NCI-H446 (cell line): ENCODE measurements at regions not wholly inside any gene's neighbourhood (a gene's known extent, or its start where the extent isn't known, plus 50 kb on each side); places are given as distances from the start of the nearest gene placed in this dataset.
"Not testable (repeated sequence)": the region's sequence is repeated elsewhere in the genome, so short reads cannot be mapped to it uniquely, and the experiment has no call there.

Source experiments
- DNase-seq, 2 experiments: peaks; one replicate each; lab custom pipeline; 2025; lab: John Stamatoyannopoulos, UW

DNA sequence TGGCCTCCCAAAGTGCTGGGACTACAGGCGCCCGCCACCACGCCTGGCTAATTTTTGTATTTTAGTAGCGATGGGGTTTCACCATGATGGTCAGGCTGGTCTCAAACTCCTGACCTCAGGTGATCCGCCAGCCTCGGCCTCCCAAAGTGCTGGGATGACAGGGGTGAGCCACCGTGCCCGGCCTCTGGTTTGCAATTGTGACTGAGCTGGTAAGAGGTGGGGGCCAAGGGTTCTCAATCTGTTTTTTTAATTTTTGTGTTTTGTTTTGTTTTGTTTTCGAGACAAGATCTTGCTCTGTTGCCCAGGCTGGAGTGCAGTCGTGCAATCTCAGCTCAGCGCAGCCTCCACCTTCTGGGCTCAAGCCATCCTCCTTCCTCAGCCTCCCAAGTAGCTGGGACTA lies 196.2 kb downstream of the CRLF2 start:
- not testable (repeated sequence) for DNase-seq

DNA sequence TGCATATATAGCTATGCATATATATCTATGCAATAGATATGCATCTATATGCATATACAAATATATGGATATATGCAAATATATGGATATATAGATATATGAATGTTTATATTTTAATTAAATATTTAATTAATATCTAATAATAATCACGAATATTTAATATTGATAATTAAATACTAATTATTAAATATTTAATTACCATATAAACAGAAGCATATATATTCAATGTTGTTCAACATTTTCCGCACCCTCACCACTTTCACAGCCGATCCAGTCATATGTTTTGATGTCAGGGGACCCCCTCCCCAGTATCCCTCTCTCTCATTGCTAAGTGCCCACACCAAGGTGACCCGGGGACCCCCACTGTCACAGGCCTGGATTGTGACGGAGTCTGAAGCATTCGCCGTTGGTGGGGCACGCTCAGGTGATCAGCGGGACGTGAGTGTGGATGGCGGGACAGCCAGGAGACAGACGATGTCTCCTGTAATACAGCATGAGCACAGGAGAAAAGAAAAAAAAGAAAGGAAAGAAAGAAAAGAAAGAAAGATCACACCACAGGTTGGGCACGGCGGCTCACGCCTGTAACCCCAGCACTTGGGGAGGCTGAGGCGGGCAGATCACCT lies 199.7 kb downstream of the CRLF2 start:
- DNase-seq = no peak

DNA sequence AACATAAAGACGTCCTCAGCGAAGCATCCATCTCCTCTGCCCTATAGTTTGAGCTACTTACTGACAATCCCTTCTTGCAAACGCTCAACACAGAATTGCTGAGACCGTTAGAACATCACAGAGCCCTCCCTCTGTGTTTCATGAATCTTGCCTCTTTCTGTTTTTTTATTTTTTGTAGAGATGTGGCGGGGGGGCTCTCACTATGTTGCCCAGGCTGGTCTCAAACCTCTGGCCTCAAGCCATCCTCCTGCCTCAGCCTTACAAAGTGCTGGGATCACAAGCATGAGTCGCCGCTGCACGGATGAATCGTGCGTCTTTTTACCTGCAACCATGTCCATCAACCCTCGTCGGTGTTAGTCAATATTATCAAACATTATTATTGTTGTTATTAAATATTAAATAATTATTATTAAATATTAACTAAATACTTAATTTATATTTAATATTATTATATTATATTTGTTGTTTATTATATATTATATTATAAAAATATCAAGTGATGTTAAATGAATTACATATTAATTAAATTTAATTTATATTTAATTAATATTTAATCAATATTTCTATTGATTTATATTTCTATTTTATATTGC lies 200.7 kb downstream of the CRLF2 start:
- no peak for DNase-seq

DNA sequence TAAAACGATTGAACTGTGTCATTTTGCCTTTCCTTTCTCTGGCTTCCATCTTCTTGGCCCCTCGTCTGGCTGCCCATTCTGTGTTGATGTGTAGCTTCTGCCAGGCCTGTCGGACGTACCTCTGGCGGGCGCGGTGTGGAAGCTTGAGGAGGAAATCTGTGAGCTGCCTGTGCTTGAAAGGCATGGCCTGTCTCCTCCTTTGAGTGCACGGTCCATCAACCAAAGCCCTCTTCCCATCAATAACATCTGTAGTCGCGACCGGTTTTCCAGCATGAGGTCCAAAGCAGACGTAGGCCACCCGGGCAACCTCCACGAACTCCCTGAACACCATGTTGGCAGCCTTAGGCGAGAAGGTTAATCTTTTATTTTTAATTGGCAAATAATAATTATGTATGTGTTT lies 202.7 kb downstream of the CRLF2 start:
- DNase-seq = no peak

DNA sequence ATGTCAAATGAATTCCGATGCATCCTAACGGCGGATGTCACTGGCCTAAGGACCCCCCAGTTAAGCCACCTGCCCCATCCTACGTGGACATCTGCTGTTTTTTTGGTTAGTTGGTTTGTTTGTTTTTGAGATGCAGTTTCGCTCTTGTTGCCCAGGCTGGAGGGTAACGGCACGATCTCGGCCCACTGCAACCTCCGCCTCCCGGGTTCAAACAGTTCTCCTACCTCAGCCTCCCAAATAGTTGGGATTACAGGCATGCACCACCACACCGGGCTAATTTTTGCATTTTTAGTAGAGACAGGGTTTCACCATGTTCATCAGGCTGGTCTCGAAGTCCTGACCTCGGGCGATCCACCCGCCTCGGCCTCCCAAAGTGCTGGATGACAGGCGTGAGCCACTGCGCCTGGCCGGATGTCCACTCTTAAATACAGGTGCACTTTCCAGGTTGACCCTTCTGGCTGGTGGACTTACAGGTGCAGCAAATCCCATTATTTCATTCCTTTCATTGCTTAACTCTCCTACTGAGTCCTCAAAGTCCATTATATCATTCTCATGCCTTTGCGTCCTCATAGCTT lies 206.2 kb downstream of the CRLF2 start:
- no peak for DNase-seq

DNA sequence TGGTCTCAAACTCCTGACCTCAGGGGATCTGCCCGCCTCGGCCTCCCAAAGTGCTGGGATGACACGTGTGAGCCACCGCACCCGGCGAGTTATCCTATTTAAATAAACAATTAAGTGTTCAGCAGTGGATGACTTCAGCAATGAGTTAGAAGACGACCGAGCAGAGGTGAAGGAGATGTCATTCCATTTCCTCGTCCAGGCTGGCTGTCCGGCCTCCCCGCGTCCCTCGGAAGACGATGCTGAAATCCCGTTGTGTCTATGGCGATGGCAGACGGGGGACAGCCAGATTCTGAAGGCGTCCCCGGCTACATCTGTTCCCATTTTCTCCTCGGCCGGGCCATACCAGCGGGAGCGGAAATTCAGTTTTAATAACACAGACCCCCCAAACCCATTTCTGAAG lies 209.8 kb downstream of the CRLF2 start:
- DNase-seq = no peak

DNA sequence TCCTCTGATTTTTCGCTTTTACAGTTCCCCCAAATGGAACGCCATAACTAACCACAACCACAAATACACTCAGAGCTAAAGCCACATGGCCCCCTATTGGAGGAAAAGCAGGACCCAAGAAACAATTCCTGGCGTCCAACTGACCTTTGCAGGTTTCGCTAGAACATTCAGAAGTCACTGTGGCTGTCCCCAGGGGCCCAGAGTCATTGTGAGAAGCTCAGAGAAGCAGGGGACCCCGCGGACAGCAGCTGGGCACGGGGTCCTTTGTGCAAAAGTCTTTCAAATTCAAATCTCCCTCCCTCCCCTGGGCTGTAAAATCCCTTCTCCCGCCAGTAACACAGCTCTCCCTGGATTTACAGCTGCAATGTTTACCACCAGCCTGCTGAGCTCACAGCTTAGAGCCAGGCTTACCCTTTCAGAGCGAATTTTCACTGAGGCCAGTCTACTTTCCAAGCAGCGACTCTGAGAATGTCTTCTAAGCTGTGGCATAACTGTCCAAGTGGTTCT lies 214.8 kb downstream of the CRLF2 start:
- DNase-seq = no peak

DNA sequence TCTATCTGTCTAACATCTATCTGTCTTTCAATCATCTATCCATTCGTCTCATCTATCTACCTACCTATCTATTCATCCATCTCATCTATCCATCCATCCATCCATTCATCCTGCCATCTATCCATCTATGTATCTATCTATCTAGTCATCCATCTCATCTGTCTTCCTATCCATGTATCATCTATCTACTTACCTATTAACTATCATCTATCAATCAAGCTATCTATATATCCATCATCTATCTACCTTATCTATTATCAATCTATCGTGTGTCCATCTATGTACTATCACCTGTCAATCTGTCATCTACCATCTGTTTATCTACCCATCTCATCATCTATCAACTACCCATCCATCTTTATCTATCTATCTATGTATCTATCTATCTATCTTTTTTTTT lies 217.7 kb downstream of the CRLF2 start:
- DNase-seq = no peak

DNA sequence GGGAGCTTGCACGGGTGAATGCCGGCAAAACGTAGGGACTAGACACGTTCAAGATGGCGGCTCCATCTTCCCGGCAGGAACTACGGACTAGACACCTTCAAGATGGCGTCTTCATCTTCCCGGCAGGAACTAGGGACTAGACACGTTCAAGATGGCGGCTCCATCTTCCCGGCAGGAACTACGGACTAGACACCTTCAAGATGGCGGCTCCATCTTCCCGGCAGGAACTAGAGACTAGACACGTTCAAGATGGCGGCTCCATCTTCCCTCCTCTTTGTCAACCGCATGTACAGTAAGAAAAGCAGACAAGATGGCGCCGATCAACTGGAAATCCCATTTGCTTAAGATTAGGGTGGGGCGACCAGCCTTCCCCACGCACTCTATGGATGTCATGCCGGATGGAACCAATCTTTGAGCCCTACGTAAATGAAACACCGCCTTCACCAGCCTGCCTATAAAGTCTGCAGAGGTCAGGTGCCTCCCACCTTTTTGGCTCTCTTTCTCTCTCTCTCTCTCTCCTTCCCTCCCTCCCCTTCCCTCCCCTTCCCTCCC lies 222.4 kb downstream of the CRLF2 start:
- DNase-seq = peak; percentile 59 to 90

DNA sequence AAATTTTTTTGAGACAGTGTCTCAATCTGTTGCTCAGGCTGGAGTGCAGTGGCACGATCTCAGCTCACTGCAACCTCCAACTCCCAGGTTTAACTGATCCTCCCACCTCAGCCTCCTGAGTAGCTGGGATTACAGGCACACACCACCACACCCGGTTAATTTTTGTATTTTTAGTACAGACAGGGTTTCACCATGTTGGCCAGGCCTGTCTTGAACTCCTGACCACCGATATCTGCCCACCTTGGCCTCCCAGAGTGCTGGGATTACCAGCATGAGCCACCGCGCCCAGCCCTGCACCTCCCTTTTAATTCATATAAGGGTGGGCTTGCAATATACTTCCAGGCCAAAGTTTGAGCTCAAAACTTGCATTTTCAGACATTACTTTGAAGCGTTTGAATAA lies 223.9 kb downstream of the CRLF2 start:
- not testable (repeated sequence) for DNase-seq

DNA sequence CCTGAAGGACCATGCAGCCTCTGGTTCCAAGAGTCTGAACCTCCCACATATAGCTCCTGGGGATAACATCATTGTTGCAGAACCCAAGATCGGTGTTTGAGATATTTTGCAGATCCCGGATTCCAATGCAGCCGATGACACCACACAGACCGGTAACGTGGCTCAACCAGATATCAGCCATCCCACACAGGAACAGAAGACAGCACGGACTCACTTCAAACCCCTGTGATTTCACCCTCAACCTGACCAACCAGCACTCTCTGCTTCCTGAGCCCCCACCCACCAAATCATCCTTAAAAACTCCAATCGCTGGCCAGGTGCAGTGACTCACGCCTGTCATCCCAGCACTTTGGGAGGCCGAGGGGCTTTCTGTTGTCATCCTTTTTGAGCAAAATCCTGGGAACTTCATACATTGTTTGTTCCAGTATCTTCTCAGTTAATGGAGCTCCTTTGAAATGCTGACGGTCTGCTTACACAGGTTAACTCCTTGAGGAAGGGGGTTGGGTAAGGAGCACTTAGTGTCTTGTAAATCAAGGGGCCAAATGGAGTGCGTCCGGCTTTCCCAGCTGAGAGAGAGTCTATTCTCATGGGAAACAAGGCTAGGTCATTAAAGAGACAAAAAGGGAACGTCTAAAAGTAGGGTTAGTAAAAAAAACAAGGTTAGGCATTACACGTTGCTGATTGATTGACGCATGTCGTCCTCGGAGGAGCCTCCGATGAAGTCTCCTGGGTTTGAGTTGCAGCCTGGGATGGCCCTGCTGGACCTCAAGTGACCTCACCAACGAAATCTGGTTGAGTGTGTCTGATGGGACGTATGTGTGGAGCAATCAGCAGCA lies 230.4 kb downstream of the CRLF2 start:
- DNase-seq = no peak

DNA sequence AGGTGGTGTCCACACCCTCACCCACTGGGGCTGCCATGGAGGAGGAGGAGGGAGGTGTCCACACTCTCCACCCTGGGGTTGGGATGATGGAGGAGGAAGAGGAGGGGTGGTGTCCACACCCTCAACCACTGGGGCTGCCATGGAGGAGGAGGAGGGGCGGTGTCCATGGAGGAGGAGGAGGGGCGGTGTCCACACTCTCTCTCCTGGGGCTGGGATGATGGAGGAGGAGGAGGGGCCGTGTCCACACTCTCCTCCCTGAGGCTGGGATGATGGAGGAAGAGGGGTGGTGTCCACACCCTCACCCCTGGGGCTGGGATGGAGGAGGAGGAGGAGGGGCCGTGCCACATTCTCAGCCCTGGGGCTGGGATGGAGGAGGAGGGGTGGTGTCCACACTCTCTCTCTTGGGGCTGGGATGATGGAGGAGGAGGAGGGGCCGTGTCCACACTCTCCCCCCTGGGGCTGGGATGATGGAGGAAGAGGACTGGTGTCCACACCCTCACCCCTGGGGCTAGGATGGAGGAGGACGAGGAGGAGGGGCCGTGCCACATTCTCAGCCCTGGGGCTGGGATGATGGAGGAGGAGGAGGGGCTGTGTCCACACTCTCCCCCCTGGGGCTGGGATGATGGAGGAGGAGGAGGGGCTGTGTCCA lies 231.7 kb downstream of the CRLF2 start:
- DNase-seq = no peak

DNA sequence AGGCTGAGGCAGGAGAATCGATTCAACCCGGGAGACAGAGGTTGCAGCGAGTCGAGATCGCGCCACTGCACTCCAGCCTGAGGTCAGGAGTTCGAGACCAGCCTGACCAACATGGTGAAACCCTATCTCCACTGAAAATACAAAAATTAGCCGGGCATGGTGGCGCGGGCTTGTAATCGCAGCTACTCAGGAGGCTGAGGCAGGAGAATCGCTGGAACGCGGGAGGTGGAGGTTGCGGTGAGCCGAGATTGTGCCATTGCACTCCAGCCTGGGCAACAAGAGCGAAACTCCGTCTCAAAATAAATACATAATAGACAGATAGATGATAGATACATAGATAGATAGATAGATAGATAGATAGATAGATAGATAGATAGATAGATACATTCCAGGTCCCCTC lies 233.3 kb downstream of the CRLF2 start:
- not testable (repeated sequence) for DNase-seq

DNA sequence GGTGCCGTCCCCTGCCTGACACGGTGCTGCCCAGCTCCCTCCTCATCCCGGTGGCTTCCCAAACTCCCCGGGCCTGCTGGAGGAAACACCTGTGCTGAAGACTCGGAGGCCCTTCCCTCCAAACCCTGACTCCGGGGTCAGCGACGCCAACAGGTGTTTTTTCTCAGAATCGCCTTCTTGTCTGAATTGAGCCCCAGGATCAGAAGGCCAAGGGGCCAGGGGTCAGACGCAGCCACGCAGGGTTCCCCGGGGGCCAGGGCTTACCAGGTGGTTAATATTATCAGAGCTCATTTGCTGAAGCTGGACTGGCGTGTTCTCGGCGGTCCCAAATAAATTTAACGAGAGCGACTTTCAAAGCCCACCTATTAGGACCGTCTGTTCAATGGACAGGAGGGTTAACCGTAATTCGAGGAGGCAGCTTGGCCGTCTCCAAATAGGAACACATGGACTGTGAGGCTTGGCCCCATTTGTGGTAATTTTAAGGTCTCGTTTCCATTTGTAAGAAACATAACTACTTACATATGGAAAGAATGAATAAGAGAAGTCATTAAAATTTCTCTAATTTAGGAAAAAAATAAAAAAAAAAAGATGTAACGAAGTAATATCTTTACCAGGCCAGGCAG lies 239.3 kb downstream of the CRLF2 start:
- no peak for DNase-seq

DNA sequence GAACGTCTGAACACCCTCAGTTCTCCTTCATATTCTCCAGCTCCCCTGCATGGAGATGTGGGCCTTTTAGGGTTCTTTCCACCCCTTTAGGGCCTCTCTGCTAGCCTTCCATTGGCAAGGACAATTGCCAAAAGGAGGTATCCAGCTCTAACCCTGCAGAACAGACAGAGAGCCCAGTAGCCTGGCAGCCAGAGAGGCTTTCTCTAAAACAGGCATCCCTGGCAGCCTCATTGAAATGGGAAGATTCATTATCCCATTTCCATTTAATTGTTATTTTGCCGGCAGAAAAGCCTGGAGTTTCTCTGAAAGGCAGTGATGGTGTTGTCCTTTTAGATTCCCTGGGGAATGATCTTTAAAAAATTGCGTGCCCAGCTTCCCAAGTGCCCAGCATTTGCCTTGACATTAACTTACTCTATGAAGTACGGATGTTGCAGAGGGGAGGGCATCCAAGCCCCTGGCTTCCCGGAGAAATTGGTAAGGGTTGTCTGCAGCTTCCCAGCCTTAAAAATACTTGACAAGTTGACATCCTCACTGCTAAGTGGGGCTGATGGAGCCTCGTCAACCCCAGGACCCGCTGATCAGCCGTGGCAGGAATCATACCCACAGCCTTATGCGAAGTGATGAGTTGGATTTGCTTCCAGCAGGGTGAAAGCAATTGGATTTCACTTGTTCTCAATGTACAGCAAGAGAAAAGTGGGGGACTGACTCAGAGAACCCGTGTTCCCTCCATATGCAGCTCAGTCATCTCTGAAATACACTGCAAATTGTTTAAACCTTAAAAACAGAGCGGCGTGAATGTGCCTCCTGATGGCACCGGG lies 244.1 kb downstream of the CRLF2 start:
- no peak for DNase-seq

DNA sequence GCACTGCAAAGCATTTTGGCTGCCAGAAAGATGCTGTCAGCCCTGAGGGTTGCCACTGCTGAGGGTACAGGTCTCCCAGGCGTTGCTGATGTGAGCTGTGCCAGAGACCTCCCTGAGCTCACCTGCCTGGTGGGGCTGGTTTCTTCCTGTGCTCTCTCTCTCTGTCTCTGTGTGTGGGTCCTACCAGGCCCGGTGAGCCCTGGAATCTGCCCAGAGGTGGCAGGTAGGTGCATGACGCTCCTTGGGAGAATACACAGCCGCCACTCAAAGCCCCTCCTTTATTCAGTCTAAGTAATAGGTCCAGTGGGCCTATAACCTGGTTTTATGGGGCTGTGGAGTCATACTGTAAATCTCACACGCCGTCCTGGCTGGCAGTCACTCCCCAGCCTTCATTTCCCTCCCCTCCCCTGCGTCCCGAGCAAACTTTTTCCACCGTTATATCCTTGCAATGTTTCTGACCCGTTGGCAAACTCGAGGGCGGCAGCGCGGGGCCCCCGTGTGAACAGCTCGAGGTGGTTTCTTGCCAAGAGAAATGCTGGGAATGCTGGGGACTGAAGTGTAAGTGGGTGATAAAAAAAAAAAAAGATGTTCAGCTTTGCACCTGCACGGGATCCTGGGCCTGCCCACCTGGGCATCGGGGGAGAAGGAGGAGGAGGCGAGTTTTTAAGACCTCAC lies 245.9 kb downstream of the CRLF2 start:
- no peak for DNase-seq

DNA sequence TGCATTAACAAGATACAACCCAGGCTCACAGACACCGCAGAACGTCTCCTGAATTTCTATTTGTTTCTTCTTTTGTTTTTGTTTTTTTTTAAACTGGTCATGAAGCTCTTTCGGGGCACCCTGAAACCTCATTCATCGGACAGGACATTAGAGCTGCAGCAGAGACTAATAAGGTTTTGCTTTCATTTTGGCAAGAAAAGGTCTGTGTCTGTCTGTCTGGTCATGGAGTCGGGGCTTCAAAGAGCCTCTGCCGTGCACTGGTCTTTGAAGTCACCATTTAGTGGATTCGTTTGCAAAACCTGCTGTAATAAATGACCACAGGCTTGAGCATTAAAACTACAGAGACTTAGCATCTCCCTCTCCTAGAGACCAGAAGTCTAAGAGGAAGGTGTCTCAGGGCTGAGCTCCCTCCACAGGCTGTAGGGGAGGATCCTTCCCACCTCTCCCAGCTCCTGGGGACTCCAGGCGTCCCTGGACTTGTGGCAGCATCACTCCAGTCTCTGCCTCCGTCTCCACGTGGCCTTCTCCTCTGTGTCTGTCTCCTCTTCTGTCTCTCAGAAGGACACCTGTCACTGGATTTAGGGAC lies 247.5 kb downstream of the CRLF2 start:
- DNase-seq = no peak

DNA sequence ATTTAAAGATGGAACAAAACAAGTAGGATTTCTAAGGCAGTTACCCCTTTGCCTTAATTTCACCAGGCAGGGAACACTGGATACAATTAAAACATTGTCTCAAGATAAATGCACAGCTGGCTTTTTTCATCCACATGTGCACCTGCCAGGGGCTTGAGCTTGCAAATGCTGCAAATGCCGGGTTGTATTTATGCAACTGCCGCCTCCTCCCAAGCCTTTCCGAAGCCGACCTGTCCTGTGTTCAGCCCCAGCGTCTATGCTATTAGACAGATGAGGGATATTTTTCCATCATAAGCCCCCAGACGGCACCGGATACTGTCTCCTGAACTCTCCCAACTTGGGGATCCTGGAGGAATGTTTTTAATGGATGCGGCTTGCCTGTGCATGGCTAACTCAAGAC lies 251.6 kb downstream of the CRLF2 start:
- DNase-seq = no peak

DNA sequence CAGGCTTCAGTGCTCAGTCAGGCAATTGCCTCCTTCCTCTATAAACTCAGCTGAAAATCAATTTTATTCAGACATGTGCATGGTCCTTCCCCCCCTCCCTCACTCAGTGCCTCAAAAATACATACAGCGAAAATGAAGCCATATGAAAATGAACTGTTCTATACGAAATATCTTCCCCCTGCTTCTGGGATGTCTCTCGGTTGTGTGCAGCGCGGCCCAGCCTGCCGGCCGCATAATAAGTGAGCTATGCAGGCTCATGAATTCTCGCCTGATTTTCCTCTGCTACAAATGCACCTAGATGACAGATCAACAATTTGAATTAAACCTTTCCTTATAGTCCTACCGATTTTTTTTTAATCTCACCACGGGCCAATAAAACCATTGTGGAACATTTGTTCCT lies 252.9 kb downstream of the CRLF2 start:
- DNase-seq = no peak
